Activated CD4-positive, alpha-beta T cell treated with anti-CD3 and anti-CD28 coated beads for 1 hour (primary cell): ENCODE measurements at regions not wholly inside any gene's neighbourhood (a gene's known extent, or its start where the extent isn't known, plus 50 kb on each side); places are given as distances from the start of the nearest gene placed in this dataset.

Source experiments
- DNase-seq: peaks from one replicate; pipeline ENCODE4 v3.0.0-alpha.2; 2020

- DNase-seq = no peak
Measured at GRCh38 chr6:154561750-154562149, 51.3 kb upstream of the CNKSR3 start.

- DNase-seq = no peak
Measured at GRCh38 chr6:154565331-154565730, 54.8 kb upstream of the CNKSR3 start.

GRCh38 chr6:154566866-154567265, 56.4 kb upstream of the CNKSR3 start:
- no peak for DNase-seq

GRCh38 chr6:154567695-154568220, 57.3 kb upstream of the CNKSR3 start:
- no peak for DNase-seq

- DNase-seq = no peak
Measured at GRCh38 chr6:154569156-154569862, 58.8 kb upstream of the CNKSR3 start.

- no peak for DNase-seq
Measured at GRCh38 chr6:154570505-154570904, 60.0 kb upstream of the CNKSR3 start.

GRCh38 chr6:154572556-154572955, 62.1 kb upstream of the CNKSR3 start:
- no peak for DNase-seq

GRCh38 chr6:154578004-154578559, 67.6 kb upstream of the CNKSR3 start:
- no peak for DNase-seq

- no peak for DNase-seq
Measured at GRCh38 chr6:154579046-154579445, 68.6 kb upstream of the CNKSR3 start.

GRCh38 chr6:154579485-154579884, 69.0 kb upstream of the CNKSR3 start:
- DNase-seq = no peak

- DNase-seq = no peak
Measured at GRCh38 chr6:154580397-154581135, 70.1 kb upstream of the CNKSR3 start.

- no peak for DNase-seq
Measured at GRCh38 chr6:154582696-154583095, 72.2 kb upstream of the CNKSR3 start.

- no peak for DNase-seq
Measured at GRCh38 chr6:154583546-154584188, 73.2 kb upstream of the CNKSR3 start.

GRCh38 chr6:154590756-154591155, 80.3 kb upstream of the CNKSR3 start:
- DNase-seq = no peak

GRCh38 chr6:154591234-154591633, 80.7 kb upstream of the CNKSR3 start:
- DNase-seq = no peak

- no peak for DNase-seq
Measured at GRCh38 chr6:154592199-154592860, 81.8 kb upstream of the CNKSR3 start.

- DNase-seq = no peak
Measured at GRCh38 chr6:154593122-154593521, 82.6 kb upstream of the CNKSR3 start.

GRCh38 chr6:154594496-154595198, 84.2 kb upstream of the CNKSR3 start:
- no peak for DNase-seq

GRCh38 chr6:154595538-154595937, 85.1 kb upstream of the CNKSR3 start:
- DNase-seq = no peak

GRCh38 chr6:154596009-154596408, 85.5 kb upstream of the CNKSR3 start:
- DNase-seq = no peak

- DNase-seq = no peak
Measured at GRCh38 chr6:154596701-154597100, 86.2 kb upstream of the CNKSR3 start.

- no peak for DNase-seq
Measured at GRCh38 chr6:154598399-154598798, 87.9 kb upstream of the CNKSR3 start.
